ENCODE measurements at regions not wholly inside any gene's neighbourhood (a gene's known extent, or its start where the extent isn't known, plus 50 kb on each side); places are given as distances from the start of the nearest gene placed in this dataset.

- no peak for ATAC-seq
- TF ChIP-seq CSRNP3 (CRISPR knock-in tag; IDR thresholded peaks at IDR 0.05) (no peak), PATZ1 (CRISPR knock-in tag; IDR thresholded peaks at IDR 0.05; ENCODE audit: borderline replicate concordance) (no peak), CREB5 (CRISPR knock-in tag; IDR thresholded peaks at IDR 0.05; ENCODE audit: low read depth) (no peak), OSR1 (CRISPR knock-in tag; IDR thresholded peaks at IDR 0.05) (no peak), CSDC2 (CRISPR knock-in tag; IDR thresholded peaks at IDR 0.05) (no peak), ZC3H10 (CRISPR knock-in tag; IDR thresholded peaks at IDR 0.05) (no peak), ZNF8 (CRISPR knock-in tag; IDR thresholded peaks at IDR 0.05) (no peak), PPARA (CRISPR knock-in tag; IDR thresholded peaks at IDR 0.05; ENCODE audit: borderline replicate concordance) (no peak), GLIS3 (CRISPR knock-in tag; IDR thresholded peaks at IDR 0.05) (no peak), ZNF565 (CRISPR knock-in tag; conservative IDR thresholded peaks at IDR 0.05; ENCODE audit: low read depth) (no peak), TOX (CRISPR knock-in tag; IDR thresholded peaks at IDR 0.05; ENCODE audit: borderline replicate concordance) (no peak), TCF4 (CRISPR knock-in tag; IDR thresholded peaks at IDR 0.05; ENCODE audit: borderline replicate concordance) (no peak)
Measured at GRCh38 chr2:234671231-234671630, 174.3 kb upstream of the ARL4C start.

GRCh38 chr2:234670806-234671205 lies 173.9 kb upstream of the ARL4C start:
- ATAC-seq, result no peak
- TF ChIP-seq PATZ1 (CRISPR knock-in tag; IDR thresholded peaks at IDR 0.05; ENCODE audit: borderline replicate concordance) (no peak), ESRRG (CRISPR knock-in tag; IDR thresholded peaks at IDR 0.05) (no peak), ZNF8 (CRISPR knock-in tag; IDR thresholded peaks at IDR 0.05) (no peak), TOX (CRISPR knock-in tag; IDR thresholded peaks at IDR 0.05; ENCODE audit: borderline replicate concordance) (no peak), CSDC2 (CRISPR knock-in tag; IDR thresholded peaks at IDR 0.05) (no peak), RARB (CRISPR knock-in tag; IDR thresholded peaks at IDR 0.05) (no peak), CSRNP3 (CRISPR knock-in tag; IDR thresholded peaks at IDR 0.05) (no peak), ARNTL (CRISPR knock-in tag; IDR thresholded peaks at IDR 0.05; ENCODE audit: borderline replicate concordance, low read depth) (no peak), BACH2 (CRISPR knock-in tag; IDR thresholded peaks at IDR 0.05; ENCODE audit: borderline replicate concordance) (no peak), OSR1 (CRISPR knock-in tag; IDR thresholded peaks at IDR 0.05) (no peak), ZFP30 (CRISPR knock-in tag; IDR thresholded peaks at IDR 0.05) (no peak), ZC3H10 (CRISPR knock-in tag; IDR thresholded peaks at IDR 0.05) (no peak), SNAI2 (CRISPR knock-in tag; IDR thresholded peaks at IDR 0.05) (no peak), ISL1 (CRISPR knock-in tag; IDR thresholded peaks at IDR 0.05) (no peak), ZFP3 (CRISPR knock-in tag; IDR thresholded peaks at IDR 0.05) (no peak), CREB5 (CRISPR knock-in tag; IDR thresholded peaks at IDR 0.05; ENCODE audit: low read depth) (no peak), ZNF565 (CRISPR knock-in tag; conservative IDR thresholded peaks at IDR 0.05; ENCODE audit: low read depth) (no peak)

- ATAC-seq, result no peak; the same call in none of the 3 replicates
- TF ChIP-seq PATZ1 (CRISPR knock-in tag; IDR thresholded peaks at IDR 0.05; ENCODE audit: borderline replicate concordance), result no peak
- no peak for TF ChIP-seq TCF4 (CRISPR knock-in tag; IDR thresholded peaks at IDR 0.05; ENCODE audit: borderline replicate concordance)
- TF ChIP-seq ZC3H10 (CRISPR knock-in tag; IDR thresholded peaks at IDR 0.05), result no peak
- no peak for TF ChIP-seq ARNTL (CRISPR knock-in tag; IDR thresholded peaks at IDR 0.05; ENCODE audit: borderline replicate concordance, low read depth)
- no peak for TF ChIP-seq ZFP30 (CRISPR knock-in tag; IDR thresholded peaks at IDR 0.05)
- no peak for TF ChIP-seq CSRNP3 (CRISPR knock-in tag; IDR thresholded peaks at IDR 0.05)
- no peak for TF ChIP-seq RARB (CRISPR knock-in tag; IDR thresholded peaks at IDR 0.05)
- no peak for TF ChIP-seq ZFP3 (CRISPR knock-in tag; IDR thresholded peaks at IDR 0.05)
- TF ChIP-seq ZNF8 (CRISPR knock-in tag; IDR thresholded peaks at IDR 0.05), result no peak
- no peak for TF ChIP-seq PPARA (CRISPR knock-in tag; IDR thresholded peaks at IDR 0.05; ENCODE audit: borderline replicate concordance)
- no peak for TF ChIP-seq ZNF565 (CRISPR knock-in tag; conservative IDR thresholded peaks at IDR 0.05; ENCODE audit: low read depth)
Measured at GRCh38 chr2:234670052-234670451, 173.2 kb upstream of the ARL4C start.

Measured in SK-N-SH treated with all-trans-retinoic acid at 6 μM for 48 hours (cell line).